ENCODE measurements at regions not wholly inside any gene's neighbourhood (a gene's known extent, or its start where the extent isn't known, plus 50 kb on each side); places are given as distances from the start of the nearest gene placed in this dataset.

DNA sequence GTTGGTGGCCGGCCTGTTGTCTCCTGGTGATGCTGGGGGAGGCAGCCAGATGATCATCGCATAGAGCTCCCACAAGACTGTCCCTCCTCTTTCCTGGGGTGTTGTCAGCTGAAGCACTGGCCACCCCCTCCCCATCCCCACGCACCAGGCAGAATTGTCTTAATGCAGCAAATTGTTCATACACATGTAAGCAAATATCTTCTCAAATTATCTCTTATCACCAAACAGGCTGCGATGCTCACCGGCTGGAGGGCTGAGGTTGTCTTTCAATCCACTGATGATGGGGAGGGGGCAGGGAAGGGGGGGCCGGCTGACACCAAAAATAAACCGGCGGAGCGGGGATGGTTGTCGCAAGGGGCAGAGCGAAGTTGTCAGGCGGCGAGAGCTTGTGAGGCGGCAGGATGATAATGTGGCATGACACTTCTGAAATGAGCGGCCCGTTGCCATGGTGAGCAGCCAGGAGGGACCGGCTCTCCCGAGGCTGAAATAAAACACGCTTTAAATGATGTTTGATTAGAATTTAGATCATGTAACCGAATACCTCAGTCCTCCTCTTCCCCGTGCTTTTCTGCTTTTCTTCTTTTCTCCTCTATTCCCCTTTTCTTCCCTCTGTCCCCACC, 59.8 kb downstream of the MRM1 start:
- DNase-seq (ENCODE audit: low spot score), result peak; percentile 79
- in situ Hi-C loops (cut with HindIII; ENCODE audit: low sequenced_read_pairs), result no loop called here

DNA sequence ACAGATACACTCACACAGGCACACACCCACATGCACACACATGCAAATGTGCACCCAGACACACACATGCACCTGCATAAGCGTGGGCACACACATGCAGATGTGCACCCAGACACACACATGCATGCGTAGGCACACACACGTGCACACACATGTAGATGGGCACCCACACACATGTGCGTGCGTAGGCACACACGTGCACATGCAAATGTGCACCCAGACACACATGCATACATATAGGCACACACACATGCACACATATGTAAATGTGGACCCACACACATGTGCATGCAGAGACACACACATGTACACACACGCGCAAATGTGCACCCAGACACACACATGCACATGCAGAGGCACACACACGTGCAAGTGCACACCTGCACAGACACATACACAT, 60.3 kb downstream of the MRM1 start:
- in situ Hi-C loops (cut with HindIII; ENCODE audit: low sequenced_read_pairs), result no loop called here
- peak; percentile 18 for DNase-seq (ENCODE audit: low spot score)

DNA sequence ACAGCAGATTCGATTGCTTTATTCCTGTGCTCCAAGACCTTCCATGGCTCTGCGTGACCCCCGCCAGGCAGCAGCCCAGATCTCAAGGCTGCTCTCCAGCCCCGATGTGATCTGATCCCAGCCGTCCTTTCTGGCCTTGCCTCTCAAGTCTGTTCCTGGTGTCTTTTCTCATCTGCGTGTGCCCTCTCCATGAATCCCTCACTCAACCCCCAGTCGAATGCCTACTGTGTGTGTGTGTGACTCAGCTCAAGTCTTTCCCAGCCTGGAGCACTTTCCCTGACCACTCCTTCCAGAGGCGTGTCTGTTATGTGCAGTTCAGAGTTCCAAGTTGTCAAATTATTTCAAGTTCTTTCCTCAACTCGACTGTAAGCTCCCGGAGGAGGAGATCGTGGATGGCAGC, 64.0 kb downstream of the MRM1 start:
- no peak for DNase-seq (ENCODE audit: low spot score)
- in situ Hi-C loops (cut with HindIII; ENCODE audit: low sequenced_read_pairs), result no loop called here

DNA sequence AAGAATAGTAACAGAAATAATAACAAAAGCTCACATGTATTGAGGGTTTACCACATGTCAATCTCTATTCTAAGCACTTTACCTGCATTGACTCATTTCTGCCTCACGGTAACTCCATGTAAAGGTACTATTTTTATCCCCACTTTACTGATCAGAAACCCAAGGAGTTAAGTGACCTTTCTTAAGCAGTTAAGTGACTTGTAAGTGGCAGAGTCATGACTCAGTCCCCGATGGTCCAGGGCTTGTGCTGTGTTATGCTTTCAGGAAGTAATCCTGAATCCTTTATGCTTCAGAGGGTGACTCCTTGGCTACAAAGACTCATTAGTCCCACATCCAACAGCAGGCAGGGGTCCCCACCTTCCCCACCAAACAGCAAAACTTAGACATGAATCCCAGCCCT, 66.5 kb downstream of the MRM1 start:
- in situ Hi-C loops (cut with HindIII; ENCODE audit: low sequenced_read_pairs), result no loop called here
- no peak for DNase-seq (ENCODE audit: low spot score)

DNA sequence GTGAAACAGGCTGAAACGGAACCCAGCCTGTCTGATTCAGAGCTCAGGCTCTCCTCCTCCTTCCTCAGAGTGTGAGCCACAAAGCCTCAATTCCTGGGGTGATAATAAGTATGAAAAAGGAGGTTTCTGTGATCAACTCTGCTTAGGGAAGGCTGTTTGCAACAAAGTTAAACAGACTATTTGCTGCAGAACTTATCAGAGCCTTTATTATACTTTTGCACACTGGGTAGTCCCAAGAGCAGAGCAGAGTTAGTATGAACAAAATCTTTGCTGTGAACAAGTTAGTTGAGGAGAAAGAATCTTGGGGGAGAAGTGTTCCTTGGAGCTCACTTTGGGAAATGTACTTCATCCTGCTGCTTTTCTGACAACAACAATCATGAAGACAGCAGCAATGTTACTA, 67.4 kb downstream of the MRM1 start:
- DNase-seq (ENCODE audit: low spot score), result no peak
- in situ Hi-C loops (cut with HindIII; ENCODE audit: low sequenced_read_pairs), result no loop called here

DNA sequence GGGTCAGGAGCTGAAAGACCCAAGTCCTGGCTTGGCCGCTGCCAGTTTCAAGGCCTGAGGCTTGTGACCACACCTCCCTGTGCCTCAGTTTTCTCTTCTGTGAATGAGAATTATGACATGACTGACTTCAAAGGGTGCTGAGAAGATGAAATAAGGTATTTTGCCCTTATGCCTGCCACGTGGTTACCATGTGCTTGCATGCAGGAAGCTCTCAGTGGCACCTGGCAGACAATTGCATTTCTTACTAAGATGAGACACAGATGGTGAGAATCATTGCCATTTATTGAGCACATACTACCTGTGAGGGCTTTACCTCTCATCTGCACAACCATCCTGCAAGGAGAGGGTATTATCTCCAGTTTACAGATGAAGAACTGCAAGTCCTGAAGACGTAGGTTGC, 69.8 kb downstream of the MRM1 start:
- in situ Hi-C loops (cut with HindIII; ENCODE audit: low sequenced_read_pairs), result no loop called here
- DNase-seq (ENCODE audit: low spot score), result no peak

DNA sequence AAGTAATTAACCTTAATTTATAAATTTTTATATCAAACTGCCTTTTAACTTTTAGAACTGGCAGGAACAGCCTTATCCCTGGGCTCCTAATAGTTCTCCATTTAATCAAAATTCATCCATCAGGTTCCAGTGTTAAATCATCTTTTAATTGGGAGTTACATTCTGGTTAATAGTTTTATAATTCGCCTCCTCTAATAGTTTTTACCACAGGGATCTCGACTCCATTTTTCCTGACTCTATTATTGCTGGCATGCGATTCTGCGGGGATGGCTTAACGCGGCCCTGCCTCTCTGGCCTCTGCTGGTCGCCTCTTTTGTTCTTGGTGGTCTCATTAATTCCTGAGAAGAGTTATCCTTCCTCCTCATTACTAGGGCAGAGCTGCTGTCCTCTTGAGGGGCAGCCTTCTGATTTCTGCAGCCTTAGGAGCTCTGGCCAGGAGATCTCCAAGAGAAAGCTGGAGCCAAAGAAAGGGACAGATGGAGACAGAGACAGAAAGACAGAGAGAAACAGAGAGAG, 71.1 kb downstream of the MRM1 start:
- in situ Hi-C loops (cut with HindIII; ENCODE audit: low sequenced_read_pairs), result no loop called here
- no peak for DNase-seq (ENCODE audit: low spot score)

DNA sequence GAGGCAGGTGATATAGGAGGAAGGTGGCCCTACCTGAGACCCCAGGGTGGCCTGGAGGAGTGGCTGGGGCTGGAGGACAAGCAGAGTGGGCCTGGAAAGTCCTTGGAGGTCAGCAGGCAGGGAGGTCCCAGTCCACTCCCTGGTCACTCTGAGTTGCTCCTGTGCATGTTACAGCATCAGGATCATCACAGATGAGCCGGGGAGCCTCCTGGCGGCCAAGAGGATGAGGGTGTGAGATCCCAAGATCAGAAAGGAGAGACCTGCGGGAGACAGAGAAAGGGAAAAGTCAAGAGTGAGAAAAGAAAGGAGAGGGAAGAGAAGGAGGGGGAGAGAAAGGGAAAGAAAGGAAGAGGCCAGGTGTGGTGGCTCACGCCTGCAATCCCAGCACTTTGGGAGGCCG, 71.7 kb downstream of the MRM1 start:
- in situ Hi-C loops (cut with HindIII; ENCODE audit: low sequenced_read_pairs), result no loop called here

DNA sequence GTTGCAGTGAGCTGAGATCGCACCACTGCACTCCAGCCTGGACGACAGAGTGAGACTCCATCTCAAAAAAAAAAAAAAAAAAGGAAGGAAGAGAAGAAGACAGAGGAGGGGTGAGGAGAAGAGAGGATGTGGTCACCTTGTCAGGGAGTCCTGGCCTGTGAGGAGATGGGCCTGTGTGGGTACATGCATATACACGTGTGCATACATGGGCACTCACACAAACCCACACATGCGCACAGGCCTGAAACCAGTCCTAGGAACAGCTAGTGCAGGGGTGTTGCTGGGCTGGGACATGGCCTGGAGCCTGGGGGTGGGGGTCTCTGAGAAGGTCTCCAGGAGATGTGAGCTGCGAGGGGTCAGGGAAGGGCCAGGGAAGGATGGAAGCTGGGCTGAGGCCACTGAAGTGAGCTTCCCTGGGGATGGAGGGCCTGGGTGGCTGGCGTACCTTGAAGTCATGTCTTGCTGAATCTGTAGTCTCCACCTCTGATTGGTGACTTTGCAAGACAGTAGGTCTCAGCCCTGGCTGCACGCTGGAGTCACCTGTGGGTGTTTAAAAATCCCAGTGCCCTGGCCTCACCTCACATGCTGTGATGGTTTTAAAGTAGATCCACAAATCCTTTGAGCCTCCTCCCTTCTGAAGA, 72.4 kb downstream of the MRM1 start:
- DNase-seq (ENCODE audit: low spot score), result no peak
- in situ Hi-C loops (cut with HindIII; ENCODE audit: low sequenced_read_pairs), result no loop called here

More for the DNA sequence above, 71.7 kb downstream of the MRM1 start:
- no peak for DNase-seq (ENCODE audit: low spot score)

DNA sequence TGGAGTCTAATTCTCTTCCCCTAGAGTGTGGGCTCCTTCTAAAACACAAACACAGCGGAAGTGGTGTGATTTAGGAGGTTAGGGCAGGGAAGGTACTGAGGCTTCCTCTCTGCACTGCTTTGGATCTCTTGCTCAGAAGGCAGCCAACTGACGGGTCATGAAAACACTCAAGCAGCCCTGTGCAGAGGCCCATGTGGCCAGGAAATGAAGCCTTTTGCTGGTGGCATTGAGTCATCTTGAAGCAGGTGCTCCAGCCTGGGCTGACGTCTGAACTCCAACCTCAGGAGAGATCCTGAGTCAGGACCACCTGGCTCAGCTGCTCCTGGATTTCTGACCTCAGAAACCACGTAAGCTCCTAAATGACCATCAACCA, 72.9 kb downstream of the MRM1 start:
- in situ Hi-C loops (cut with HindIII; ENCODE audit: low sequenced_read_pairs), result no loop called here
- DNase-seq (ENCODE audit: low spot score), result no peak

DNA sequence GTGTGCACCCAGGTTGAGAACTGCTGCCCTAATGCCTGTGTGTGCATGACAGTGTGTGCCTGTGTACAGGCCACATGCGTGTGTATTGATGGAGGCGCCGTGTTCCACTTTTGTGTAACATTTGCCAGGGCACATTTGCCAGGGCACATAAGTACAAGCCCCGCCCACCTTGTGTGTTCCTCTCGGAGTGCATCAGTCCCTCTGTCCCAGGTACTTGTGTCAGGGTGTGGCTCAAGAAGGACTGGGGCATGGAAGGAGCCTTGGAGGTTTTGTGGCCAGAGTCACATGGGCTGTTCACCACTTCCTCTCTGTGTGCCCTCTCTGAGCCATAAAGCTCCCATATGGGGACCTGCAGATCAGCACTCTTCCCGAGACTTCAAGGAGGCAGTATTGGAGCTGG, 73.9 kb downstream of the MRM1 start:
- in situ Hi-C loops (cut with HindIII; ENCODE audit: low sequenced_read_pairs), result no loop called here
- DNase-seq (ENCODE audit: low spot score), result no peak

DNA sequence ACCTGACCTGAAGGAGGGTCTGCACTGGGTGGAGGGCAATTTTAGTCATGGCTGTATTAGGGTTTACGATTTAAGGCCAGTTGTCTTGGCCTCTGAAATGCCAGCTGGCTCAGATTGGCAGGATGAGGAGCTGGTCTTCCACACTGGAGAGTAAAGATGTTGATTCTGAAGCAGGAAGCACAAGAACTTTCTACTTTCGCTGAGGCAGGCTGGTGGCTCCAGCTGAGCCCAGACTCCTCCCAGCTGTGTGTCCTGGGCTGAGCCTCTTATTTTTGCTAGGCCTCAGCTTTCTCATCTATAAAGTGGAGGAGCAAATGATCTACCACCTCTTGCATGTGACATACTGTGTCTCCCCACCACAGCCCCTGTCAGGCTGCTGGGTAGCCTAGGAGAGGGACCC, 74.4 kb downstream of the MRM1 start:
- in situ Hi-C loops (cut with HindIII; ENCODE audit: low sequenced_read_pairs), result no loop called here
- DNase-seq (ENCODE audit: low spot score), result no peak

DNA sequence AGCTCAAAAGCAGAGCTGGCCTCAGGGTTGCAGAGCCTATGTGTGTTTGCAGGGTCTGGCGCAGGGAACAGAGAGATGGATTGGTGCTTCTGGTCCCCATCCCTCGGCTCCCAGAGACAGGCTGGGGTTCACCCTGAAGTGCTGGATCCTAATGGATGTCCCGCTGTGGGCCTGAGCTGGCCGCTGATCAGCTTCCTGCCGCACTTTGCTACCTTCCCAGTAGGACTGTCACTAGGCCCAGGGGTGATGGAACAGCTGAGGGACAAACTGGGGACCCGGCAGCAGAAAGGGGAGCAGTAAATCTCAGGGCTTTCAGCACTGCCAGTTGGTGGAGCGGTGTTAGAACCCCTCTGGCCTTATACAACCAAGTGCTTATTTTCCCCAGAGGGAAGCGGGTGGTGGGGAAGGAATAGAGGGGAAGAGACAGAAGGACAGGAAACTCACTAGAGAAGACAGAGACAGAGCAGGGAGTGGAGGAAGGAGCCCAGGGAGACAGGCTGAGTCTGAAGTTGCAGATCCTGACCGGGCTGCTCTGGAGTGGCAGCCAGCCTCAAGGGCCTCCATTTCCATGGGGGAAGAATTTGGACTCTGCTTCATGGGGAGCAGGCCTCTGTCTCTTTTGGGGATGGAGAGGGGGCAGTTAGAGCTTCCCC, 78.6 kb downstream of the MRM1 start:
- DNase-seq (ENCODE audit: low spot score), result no peak
- in situ Hi-C loops (cut with HindIII; ENCODE audit: low sequenced_read_pairs), result no loop called here

DNA sequence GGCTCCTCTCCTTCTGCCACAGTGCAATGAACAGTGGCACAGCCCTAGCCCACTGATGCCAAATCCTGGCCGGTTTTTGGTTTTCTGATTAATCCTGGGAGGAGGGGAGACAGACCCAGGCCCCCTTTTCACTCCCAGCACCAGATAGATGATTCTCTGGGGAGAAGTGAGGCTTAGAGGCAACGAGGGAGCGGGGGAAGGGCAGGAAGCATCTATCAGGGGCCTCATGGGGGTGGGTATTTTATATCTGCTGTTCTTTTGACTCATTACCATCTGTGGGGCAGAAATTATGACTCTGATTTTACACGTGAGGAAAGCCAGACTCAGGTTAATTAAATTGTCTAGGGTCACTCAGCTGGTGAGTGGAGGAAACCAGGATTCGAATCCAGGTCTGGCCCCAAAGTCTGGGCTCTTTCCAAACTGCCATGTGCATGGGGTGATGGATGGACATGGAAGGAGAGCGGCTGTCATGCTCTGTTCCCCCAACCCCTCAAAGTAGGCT, 79.4 kb downstream of the MRM1 start:
- in situ Hi-C loops (cut with HindIII; ENCODE audit: low sequenced_read_pairs), result no loop called here
- DNase-seq (ENCODE audit: low spot score), result no peak

DNA sequence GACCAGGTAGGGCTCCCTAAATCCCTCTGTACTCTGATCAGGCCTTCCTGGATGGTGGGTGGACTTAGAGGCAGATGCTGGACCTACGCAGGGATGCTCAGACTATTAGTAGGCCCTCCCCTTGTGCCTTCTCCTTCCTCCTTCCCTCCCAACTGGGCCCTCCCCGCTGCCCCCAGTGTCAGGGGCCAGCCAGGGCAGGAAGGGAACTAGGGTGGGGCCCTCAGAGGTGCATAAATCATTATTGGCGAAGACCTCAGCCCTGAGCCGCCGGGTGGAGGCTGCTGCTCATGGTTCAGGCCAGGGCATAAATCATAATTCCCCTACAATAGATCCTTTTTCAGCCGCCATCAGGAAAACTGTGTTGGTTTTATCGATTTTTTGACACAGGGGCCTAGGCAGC, 81.4 kb downstream of the MRM1 start:
- in situ Hi-C loops (cut with HindIII; ENCODE audit: low sequenced_read_pairs), result no loop called here
- DNase-seq (ENCODE audit: low spot score), result no peak

DNA sequence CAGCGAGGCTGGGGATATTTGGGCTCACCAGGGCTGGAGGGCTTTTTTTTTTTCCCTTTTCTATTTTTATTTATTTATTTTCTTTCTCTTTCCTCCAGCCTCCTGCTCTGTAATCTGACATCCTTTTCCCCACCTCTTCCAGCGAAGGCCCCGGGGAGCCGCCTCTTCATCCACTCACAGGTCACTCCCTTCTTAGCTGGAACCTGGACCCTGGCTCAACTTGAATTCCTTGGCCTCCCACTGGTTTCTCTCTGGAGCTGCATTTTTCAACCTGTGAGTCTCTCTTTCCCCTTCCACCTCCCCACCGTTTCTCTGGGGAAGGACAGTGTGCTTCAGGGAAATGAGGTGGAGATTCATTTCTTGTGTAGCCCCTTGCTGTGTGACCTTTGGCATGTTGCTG, 82.0 kb downstream of the MRM1 start:
- in situ Hi-C loops (cut with HindIII; ENCODE audit: low sequenced_read_pairs), result no loop called here
- DNase-seq (ENCODE audit: low spot score), result no peak

DNA sequence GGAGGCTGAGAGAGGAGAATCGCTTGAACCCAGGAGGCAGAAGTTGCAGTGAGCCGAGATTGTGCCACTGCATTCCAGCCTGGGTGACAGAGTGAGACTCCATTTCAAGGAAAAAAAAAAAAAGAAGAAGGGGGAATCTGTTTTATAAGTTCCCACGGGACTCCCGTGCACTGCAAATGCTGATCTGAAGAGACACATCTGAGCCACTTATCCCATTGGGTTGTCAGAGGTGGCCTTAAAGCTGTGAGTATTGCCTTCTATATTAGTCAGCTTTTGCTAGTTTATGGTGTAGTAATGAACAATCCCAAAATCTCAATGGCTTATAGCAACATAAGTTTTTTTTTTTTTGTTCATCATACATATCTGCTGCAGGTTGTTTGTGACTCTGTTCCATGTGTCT, 82.8 kb downstream of the MRM1 start:
- in situ Hi-C loops (cut with HindIII; ENCODE audit: low sequenced_read_pairs), result no loop called here
- DNase-seq (ENCODE audit: low spot score), result no peak

DNA sequence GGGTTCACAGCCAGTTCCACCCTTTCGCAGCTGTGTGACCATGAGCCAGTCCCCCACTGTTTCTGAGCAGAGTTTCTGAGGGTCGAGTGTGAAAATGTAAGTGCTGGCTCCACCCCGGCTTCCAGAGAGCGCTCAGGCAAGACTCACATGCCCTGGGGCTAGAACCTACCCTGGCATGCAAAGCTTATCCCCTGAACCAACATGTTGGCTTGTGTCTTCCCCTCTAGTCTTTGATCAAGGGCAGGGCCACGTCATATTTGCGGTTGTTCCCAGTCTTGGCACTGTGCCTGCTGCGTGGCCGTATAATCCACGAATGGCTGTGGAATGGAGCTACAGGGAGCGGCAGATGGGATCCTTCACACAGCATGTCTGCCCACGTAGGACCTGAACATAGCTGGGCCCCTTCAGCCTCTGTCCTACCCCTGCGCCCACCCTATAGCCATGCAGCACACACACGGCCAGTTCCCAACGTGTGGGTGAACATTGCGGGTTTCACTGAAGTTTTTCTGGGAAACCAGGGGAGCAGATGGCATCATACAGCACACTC, 84.8 kb downstream of the MRM1 start:
- no peak for DNase-seq (ENCODE audit: low spot score)
- in situ Hi-C loops (cut with HindIII; ENCODE audit: low sequenced_read_pairs), result no loop called here

DNA sequence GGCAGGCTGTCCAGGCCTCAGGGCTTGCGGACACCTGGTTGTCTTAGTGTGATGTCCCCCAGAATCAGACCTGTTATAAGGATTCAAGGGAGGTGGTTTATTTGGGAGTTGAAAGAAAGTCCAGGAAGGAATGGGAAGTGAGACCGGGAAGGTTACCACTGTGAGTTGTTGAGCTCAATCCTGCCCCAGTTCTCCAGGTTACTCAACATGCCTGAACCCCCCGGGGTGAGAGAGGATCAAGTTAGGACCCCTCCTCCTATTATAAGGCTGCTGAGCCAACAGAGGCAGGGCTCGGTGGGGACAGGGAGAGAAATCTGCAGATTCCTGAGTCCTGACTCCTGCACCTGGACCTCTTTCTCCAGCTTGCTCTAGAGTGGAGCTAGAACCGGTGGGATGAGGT, 86.4 kb downstream of the MRM1 start:
- DNase-seq (ENCODE audit: low spot score), result no peak
- in situ Hi-C loops (cut with HindIII; ENCODE audit: low sequenced_read_pairs), result no loop called here

DNA sequence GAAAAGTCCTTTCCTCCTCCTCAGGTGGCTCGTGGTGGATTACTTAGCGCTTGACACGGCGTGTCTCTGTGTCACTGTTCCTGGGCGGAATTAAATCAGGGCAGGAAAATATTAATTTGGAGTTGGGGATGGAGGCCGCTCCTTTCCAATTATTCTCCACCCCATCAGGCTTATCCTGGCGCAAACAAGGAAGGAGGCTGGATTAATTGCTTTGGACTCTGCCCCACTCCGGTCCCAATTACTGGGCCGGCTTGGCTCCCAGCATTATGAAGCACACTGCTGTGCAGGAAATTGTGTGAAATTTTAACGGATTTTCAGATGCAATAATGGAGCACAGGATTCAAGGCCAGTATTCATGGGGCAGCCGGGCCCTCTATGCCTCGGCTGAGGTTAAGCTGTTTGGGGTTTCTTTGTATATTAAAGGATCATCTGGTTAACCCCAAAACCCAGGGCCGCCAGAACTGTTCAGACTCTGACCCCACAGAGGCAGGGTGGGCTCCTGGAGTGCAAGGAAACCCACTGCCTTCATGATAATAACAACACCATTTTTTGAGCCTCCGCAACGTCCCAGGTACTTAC, 87.8 kb downstream of the MRM1 start:
- in situ Hi-C loops (cut with HindIII; ENCODE audit: low sequenced_read_pairs), result no loop called here
- DNase-seq (ENCODE audit: low spot score), result peak; percentile 89
